RKO (cell line): ENCODE measurements at regions not wholly inside any gene's neighbourhood (a gene's known extent, or its start where the extent isn't known, plus 50 kb on each side); places are given as distances from the start of the nearest gene placed in this dataset.
"Not testable (repeated sequence)": the region's sequence is repeated elsewhere in the genome, so short reads cannot be mapped to it uniquely, and the experiment has no call there.

Source experiments
- DNase-seq: peaks from one replicate; pipeline ENCODE4 v3.0.0-alpha.2; 2016; ENCODE audit warnings: low spot score

DNA sequence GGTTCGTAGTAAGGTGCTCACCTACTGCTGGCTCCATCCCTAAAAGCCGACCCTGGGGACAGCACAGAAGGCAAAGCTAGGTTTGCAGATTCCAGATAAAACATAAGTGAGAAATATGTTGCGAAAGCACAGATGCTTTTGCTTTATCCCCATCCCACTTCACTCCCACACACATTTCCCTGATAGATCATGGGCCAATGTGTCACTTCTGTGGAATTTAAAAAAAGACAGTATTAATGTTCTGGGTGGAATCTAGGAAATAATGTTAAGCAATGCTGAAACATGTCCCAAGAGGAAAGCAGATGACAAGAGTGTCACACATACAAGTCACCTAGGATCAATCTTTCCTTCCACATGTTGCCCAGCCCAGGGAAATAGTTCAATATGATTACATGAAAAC is 661.0 kb upstream of the MIR17HG start:
- DNase-seq = peak; percentile 9

DNA sequence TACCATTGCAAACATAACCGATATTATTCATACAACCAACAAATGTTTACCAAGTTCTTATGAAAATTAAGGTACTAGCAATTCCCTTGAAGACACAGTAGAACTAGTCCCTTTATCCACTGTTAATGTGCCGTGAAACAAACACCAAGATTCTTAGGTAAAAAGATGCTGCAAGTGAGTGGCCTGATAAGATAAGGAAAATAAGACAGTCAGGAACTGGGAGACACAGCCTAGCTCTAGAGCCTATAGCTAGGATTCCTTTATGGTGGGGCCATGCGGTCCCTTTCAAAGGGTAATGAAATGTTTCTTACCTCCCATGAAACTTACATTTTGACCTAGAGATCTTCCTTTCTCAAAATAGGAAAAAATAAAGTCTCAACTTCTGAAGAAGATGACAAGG is 658.4 kb upstream of the MIR17HG start:
- no peak for DNase-seq

DNA sequence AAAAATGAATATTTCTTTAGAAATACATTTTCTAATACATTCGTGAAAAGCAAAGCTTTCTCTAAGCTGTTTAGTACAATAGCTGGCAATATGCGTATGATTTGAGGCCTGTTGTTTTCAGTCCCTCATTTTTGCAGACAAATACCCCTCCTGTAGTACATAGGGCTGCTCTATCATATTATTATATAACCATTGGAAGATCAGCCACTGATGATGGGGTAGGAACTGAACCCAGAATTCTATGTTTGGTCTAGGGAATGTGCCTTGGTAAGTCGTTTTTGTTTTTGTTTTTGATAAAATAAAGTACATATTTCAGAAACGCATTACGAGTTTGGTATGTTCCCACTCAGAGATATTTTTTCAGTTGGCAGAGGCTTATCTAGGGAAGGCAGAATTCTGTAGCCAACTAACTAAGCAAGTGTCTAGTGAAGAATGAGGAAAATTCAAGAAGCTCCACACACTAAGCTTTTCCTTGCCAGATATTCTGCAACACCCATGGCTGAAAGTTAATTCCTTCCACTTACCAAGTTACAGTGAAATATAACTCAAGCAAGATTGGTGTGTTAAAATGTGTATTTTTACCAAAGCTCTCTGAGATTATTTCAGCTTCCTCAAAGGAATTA is 656.9 kb upstream of the MIR17HG start:
- DNase-seq = no peak

DNA sequence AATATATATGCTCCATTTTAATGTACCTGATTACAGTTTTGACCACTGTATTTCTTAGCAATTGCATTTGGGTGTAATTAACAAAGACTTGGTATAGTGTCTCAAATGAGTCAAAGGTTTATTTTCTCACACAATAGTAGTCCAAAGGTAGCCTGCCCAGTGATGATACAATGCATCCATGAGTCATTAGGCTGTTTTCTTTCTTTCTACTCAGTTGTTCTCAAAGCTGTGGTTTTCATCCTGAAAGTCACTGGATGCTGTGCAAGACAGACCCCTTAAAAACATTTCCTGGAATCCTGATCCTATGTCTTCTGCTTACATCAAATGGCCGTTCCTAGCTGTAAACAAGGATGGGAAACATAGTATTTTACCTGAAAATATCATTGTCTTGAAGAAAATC is 651.2 kb upstream of the MIR17HG start:
- DNase-seq = peak; percentile 28

DNA sequence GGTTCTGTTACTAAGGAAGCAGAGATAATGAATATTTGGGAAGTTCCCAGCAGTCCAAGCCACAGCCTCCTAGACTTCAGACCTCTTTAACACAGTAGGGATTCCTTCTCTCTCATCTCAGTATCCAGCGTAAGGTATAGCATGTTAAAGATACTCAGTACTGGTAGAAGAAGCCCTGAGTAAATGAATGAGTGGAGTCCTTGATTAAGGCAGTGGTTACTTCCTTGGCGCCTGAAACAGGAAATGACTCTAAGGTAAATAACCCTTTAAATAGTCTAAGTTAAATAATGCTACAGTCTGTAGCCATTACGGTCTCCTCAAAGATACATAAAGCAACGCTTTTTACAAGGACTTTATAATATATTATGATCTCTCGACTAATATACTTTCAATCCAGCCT is 650.8 kb upstream of the MIR17HG start:
- DNase-seq = no peak

DNA sequence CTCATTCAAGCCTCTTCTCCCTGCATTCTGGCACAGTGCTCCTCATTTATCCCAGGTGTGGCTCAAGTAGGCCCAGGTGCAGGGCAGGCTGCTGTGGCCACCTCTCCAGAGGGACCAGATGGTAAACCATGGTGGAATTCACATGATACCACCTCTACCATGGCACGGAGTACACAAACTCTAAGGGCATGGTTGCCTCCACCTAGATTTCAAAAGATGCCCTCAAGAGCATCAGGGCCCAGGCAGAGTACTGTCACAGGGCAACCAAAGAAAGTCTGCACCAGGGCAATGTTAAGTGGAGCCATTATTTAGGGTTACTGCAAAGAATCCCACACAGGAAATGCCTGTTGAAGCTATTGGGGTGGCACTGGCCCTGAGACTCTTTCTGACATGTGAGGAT is 647.1 kb upstream of the MIR17HG start:
- DNase-seq = no peak

DNA sequence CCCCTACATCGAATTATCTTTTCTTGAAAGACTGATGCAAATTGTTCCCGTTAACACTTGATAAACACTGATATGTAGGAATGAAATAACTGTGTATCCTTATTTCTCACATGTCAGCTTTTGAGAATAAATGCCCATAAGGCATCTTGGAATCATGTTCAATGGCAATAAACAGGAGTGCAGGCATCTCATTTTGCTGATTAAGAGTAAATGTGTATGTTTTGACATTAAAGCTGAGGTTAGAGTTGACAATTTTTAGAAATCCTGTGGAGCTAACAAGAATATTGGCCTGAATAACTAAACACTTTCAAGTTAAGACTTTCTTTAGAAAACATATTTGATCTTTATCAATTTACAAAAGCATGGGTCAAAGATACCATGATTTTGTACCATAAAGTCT is 646.2 kb upstream of the MIR17HG start:
- no peak for DNase-seq

DNA sequence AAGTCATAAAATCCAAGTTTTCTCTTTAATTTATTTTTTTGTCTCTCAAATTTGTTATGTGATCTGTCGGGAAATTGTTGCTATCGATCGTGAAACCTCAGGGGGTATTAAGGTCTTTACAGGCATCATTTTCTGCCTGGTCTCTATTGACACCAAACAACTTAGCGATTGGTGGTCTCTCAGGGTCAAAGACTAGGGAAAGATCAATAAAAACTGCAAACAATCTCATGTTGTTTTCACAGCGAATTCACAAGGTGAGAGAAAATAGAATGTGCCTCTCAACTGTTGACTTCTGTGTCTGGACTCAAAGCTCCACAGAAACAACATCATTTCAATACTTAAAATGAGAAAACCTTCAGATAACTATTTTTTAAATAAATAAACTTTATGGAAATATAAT is 645.4 kb upstream of the MIR17HG start:
- no peak for DNase-seq

DNA sequence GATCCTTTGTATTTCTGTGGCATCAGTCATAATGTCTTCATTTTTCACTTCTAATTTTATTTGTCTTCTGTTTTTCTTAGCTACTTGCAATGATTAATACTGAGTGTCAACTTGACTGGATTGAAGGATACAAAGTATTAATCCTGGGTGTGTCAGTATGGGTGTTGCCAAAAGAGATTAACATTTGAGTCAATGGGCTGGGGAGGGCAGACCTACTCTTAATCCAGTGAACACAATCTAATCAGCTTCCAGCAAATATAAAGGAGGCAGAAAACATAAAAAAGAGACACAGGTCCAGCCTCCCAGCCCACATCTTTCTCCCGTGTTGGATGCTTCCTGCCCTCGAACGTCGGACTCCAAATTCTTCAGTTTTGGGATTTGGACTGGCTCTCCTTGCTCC is 640.9 kb upstream of the MIR17HG start:
- DNase-seq = no peak

DNA sequence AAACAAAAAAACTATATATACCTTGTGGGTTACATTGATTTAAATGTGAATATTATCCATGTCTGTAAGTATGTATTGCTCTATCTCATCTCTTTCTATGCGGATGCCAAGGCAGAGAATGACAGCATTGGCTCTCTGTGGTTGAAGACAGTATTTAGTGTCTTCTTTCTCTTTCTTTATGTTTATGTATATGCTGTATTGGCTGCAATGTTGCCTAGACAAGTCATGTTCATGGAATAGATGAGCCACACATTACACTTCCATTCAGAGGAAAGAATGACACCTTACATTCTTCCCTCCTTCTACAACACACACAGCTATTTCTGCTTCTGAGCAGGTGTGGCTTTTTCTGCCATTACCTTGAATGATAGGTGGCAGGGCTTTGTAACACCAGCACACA is 639.4 kb upstream of the MIR17HG start:
- no peak for DNase-seq

DNA sequence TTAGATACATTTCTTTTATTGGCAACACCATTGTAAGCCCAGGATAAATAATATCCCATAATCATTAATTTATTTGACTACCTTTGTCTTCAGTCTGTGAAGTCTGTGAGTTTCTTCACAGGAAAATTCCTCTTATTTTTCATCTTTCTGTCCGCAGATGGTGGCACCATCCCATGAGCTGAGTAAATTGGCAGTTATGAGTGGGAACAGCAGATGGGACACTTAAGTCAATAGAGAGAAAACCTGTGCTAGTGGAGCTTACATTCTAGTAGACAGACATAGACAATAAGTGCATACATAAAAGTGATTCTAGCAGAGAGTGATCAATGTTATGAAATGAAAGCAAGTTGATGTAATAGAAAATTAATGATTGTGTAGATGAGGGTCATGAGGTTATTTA is 638.2 kb upstream of the MIR17HG start:
- DNase-seq = no peak

DNA sequence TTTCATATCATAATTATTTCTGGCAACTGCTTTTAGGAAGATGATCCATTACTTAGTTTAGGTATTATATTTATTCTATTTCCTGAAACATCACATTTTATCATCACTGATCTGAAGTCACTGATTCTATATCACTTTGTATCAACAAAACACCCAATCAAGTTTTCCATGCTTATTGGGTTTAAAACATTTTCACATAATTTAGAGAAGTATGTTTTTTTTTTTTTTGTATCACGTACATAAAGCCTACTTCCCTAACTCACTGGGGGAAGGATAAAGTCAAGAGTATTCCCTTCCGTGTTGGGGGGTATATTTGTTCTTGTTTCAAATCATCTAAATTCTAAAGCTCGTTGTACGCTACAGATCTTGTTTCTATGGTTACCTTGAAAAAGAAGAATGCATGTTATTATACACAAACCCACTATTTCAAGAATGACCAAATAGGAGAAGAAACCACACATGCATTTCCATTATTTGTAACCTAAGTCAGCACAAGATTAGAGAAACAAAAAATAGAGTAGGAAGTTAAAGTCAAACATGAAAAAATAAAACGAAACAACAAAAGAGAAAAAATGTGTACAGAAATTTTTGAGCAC is 637.2 kb upstream of the MIR17HG start:
- no peak for DNase-seq

DNA sequence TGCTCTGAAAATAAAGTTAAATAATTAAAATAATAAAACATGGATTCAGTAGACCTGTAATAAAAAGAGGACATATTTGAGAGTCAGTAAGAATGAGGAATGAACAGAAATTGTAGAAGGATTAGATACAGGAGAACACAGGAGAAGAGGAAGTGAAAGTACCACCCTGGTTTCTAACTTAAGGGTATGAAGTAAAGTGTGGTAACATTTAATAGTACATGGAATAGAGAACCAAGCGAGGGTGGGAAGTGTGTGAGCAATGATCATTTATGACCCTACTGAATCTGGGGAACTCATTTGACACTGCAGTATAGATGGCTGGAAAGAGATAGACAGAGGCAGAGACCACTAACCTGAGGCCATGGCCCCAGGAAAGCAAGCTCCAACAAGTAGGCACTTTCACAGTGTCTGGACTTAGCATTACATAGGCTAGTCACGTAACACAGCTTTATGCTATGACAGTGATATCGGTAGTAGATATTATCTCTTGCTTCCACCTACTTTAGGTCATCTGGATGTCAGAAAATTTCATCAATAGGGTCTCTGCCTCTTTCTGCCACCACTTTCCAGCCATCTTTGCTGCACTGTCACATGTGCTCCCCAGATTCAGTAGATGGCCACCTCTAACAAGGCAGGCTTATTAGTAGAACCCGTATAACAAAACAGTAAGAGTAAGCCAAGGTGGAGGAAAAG is 633.9 kb upstream of the MIR17HG start:
- no peak for DNase-seq

DNA sequence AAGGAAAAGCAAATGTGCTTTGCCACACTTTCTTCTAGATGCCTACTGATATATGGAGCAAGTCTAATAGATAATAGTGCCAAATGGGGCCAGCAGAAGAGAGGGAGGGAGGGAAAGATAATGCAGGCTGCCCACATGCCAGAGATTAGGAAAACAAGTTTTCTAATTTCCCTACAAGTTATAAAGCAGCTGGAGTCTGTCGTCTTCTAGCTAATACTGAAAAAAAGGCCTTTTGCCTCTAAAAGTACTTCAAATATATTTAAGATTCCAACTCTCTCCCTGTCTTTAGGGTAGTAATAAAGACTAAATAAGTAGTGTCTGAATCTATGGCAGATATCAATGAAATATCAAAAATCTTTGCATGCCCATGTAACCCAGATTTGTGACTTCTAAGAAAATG is 632.0 kb upstream of the MIR17HG start:
- no peak for DNase-seq

DNA sequence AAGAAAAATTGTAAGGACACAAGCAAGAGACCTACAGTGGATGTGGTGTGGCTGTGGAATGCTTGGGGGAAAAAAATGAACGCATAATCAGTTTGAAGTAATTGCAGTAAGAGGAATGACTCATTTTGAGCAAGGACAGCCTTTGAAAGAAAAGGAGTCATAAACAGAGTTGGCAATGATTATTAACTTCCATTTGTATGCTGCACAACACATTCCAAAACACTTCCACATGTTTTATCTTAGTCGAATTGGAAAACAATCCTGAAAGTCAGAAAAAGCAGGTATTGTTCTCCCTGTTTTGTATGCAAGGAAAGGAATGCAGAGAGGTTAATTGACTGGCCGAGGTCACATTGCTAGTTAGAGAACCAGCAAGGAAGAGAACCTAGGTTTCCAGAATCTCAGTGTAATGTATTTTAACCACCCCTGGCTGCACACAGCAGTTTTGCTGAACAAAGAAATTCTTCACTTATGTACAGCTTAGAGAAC is 630.0 kb upstream of the MIR17HG start:
- peak; percentile 57 for DNase-seq

DNA sequence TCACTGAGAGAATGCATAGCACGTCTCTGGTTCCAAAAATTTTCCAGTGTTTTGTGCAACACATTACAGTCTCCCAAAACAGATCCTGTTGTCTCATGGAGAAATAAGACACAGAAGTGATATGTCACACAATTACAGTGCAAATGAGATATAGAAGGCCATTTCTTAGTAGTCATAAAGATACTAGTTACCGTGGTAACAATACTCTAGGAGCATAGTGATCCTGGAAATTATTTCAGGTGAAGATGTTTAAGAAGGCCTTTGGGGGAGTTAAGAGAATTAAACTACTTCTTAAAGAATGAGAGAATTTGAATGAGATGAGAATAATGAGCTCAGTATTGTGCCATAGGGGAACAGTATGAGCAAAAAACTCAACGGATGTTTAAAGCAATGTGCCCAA is 628.0 kb upstream of the MIR17HG start:
- no peak for DNase-seq

DNA sequence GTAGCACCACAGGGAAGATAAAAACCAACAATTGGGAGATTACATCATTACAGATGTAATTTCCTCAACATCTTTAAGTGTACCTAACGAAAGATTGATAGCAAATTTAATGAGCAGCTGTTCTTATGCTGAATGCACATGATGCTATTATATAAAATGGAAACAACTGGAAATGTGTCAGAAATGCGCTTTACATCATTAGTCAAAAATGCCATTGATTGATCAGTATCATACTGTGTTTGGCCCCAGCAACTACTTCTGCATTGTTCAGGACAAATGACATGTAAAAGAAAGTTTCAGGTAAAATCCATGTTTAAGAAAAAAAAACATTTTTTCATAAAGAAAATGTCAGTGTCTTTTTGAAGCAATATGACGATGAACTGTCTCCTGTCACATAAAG is 625.5 kb upstream of the MIR17HG start:
- DNase-seq = no peak

DNA sequence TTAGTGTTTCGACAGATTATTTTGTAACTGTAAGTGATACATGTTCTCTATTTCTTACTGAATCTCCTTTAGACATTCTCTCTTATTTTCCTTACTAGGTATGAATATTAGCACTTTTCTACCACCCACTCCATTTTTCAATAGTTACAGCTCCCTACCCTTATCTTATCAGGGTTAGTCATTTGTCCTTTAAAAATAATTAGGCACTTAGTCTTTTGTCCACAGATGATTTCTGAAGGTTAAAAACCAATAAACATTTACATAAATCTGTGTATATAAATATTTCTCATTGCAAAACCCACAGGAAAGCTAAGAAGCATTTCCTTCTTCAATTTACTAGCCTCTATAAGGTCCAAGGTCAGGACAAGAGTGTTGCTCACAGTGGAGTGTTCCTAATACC is 624.1 kb upstream of the MIR17HG start:
- no peak for DNase-seq

DNA sequence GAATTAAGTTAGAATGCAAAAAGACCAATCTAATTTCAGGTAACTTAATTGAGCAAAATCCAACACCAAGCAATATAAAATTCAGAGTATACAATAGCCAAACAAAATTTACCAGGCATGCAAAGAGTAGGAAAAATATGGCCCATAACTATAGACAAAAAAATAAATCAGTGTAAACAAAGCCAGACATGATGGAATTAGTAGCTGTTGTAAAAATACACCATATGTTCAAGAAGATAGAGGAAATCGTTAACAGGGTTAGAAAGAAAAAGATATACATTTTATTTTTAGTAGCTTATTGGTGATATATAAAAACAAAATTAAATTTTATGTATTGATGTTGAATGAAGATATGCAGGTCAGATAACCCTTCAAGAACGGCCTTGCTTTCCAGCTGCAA is 621.1 kb upstream of the MIR17HG start:
- DNase-seq = no peak

DNA sequence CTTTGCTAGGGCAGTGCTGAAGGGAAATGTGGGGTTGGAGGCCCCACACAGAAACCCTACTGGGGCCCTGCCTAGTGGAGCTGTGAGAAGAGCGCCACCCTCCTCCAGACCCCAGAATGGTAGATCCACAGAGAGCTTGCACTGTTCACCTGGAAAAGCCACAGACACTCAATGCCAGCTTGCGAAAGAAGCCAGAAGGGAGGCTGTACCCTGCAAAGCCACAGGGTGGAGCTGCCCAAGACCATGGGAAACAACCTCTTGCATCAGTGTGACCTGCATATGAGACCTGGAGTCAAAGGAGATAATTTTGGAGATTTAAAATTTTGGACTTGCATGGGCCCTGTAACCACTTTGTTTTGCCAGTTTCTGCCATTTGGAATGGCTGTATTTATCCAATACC is 615.4 kb upstream of the MIR17HG start:
- DNase-seq = no peak

DNA sequence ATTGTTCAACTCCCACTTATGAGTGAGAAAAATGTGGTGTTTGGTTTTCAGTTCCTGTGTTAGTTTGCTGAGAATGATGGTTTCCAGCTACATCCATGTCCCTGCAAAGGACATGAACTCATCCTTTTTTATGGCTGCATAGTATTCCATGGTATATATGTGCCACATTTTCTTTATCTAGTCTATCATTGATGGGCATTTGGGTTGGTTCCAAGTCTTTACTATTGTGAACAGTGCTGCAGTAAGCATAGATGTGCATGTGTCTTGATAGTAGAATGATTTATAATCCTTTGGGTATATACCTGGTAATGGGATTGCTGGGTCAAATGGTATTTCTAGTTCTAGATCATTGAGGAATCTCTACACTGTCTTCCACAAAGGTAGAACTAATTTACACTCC is 613.0 kb upstream of the MIR17HG start:
- DNase-seq = not testable (repeated sequence)

DNA sequence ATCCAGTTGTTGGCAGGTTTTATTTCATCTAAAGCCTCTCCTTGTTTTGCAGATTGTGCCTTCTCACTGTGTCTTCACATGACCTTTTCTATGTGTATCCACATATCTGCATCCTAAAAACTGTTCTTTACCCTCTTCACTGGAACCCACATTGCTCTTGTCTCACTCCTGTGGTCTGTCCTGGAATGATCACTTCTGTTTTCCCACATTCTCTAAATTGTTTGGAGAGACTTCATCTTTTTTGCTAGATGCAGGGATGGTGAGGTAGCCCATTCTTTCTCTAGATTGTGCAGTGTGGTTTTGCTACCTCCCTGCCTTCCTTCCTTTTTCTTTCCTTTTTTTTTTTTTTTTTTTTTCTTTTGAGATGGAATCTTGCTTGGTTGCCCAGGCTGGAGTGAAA is 608.6 kb upstream of the MIR17HG start:
- DNase-seq = no peak

DNA sequence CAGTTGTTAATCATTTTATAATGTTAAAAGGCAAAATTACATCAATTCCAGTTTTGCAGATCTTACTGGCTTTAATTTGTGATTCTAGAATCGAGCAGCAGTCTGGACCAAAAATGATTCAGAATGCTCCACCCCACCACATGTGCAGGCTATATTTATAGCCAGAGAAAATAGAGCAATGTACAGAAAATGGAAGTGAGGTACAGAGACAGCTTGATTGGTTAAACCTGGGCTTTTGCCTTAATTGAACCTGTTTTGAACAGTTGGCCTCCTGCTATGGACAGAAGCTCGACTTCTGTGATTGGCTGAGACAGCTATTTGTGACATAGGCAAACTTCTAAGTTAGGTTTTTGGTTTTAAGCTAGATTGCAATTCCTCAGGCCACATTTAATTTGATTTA is 607.4 kb upstream of the MIR17HG start:
- DNase-seq = no peak

DNA sequence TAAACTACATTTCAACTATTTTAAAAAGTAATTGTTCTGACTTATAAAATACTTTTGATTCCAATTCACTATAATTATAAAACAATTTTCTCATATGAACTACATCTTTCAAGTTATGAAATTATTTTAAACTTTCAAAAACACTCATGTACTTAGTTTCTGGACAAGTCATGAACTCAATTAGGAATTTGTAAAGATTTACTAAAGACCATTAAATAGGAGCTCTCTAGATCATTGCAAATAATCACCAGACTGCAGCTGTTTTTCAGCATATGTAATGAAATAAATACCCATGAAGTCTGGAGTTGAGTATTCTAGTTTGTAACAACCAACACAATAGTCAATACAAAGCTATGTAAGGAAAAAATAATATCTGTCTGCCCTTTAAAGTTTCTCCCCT is 605.1 kb upstream of the MIR17HG start:
- no peak for DNase-seq
